ENCODE measurements at regions not wholly inside any gene's neighbourhood (a gene's known extent, or its start where the extent isn't known, plus 50 kb on each side); places are given as distances from the start of the nearest gene placed in this dataset.

DNA sequence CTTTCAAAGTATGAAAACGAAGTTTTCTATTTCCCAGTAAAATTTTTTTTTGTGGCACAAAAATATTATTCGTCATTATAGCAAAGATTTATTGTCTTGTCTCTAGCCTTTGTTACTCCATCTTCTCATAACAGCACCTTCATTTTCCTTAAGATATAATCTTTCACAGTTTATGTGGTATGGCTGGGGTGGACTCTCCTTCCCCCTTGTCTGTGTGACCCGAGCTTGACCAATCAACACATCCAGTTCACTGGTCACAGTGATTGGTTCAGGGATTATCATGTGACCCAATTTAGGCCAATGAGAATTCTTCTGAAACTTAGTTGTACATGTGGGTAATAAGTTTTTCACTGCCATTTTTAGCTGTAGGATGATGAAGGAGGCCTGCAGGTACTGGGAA is 71.2 kb upstream of the DCBLD2 start:
- TF ChIP-seq, protein P1, sequence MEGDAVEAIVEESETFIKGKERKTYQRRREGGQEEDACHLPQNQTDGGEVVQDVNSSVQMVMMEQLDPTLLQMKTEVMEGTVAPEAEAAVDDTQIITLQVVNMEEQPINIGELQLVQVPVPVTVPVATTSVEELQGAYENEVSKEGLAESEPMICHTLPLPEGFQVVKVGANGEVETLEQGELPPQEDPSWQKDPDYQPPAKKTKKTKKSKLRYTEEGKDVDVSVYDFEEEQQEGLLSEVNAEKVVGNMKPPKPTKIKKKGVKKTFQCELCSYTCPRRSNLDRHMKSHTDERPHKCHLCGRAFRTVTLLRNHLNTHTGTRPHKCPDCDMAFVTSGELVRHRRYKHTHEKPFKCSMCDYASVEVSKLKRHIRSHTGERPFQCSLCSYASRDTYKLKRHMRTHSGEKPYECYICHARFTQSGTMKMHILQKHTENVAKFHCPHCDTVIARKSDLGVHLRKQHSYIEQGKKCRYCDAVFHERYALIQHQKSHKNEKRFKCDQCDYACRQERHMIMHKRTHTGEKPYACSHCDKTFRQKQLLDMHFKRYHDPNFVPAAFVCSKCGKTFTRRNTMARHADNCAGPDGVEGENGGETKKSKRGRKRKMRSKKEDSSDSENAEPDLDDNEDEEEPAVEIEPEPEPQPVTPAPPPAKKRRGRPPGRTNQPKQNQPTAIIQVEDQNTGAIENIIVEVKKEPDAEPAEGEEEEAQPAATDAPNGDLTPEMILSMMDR (IDR thresholded peaks at IDR 0.05): no peak
- no peak for TF ChIP-seq EZH2 (IDR thresholded peaks at IDR 0.05)

Data from neural progenitor cell (in vitro differentiated cells).